ENCODE measurements at regions not wholly inside any gene's neighbourhood (a gene's known extent, or its start where the extent isn't known, plus 50 kb on each side); places are given as distances from the start of the nearest gene placed in this dataset.

DNA sequence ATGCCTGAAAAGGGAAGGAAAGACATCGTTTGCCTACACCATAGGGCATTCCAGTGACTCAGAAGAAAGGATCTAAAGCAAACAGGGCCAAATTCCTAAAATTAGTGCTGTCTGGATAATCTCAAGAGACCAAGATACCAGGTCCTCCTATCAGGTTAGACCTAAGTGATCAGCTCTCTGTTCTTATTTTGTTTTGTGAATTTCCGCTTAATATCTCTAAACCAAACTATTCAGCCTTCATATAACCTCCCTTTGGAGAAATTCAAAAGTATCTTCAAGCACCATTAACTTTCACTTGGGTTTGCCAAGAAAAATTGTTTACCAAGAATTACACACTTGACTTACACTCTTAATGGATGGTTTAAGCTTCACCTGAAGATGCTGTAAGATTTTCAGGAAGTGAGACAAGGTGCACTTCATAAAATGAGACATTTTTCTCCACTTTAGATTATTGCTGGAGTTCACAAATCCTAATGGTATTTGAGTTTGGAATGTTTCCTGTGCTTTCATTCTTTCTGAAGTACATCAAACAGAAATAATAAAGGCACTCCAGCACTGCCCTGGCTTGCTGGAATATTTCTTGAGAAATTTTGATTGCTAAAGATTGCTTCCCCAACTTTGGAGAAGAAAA, 376.1 kb downstream of the LMO7 start (continued):
- TF ChIP-seq, protein P1, sequence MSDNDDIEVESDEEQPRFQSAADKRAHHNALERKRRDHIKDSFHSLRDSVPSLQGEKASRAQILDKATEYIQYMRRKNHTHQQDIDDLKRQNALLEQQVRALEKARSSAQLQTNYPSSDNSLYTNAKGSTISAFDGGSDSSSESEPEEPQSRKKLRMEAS (IDR thresholded peaks at IDR 0.05) = no peak
- TF ChIP-seq KDM1A (IDR thresholded peaks at IDR 0.05; ENCODE audit: borderline replicate concordance, low read length) (no peak), POLR2AphosphoS5 (IDR thresholded peaks at IDR 0.05; ENCODE audit: low read depth, low read length) (no peak), CREB1 (IDR thresholded peaks at IDR 0.05) (no peak), CTCF (IDR thresholded peaks at IDR 0.05; ENCODE audit: control extremely low read depth in 1 of 3, insufficient read depth in 1 of 3, low read depth in 1 of 3, low read length in 3 of 3) (no peak)

Measured in H1 (cell line).